T-helper 1 cell treated with Interleukin-12 subunit alpha and Interleukin-12 subunit beta and Interleukin-4 antibody, amounts not matched to agents 30 ng/mL and 1 ng/mL, for 36 hours (primary cell): ENCODE measurements at regions not wholly inside any gene's neighbourhood (a gene's known extent, or its start where the extent isn't known, plus 50 kb on each side); places are given as distances from the start of the nearest gene placed in this dataset.
"Not testable (repeated sequence)": the region's sequence is repeated elsewhere in the genome, so short reads cannot be mapped to it uniquely, and the experiment has no call there.

Experiments used
- intact Hi-C: fragments of 100-400 bp; cut with micrococcal nuclease; formaldehyde crosslinking; loops from one replicate; pipeline ENCODE4 v1.15.1; 2024

DNA sequence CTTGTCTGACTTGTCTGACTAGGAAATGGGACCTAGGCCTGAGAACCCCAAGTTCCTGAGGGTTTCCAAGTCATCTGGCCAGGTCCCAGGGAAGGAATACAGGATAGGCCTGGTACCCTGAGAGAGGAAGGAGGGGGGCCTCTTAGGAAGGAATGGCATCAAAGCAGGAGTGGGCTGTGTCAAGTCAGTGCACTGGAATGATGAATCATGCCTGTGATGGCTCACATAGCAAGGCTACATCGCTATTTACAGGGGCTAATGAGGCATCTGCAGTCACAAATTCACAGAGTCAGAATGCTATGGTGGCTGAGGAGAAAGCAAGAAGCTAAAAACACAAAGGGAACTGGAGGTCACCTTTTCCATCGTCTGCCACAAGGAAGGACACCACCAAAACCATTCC, 247.3 kb downstream of the NXPE2 start:
- intact Hi-C loops = no loop called here

- intact Hi-C loops = no loop called here
Observed at GRCh38 chr11:114928260-114928870, 250.0 kb downstream of the NXPE2 start.

DNA sequence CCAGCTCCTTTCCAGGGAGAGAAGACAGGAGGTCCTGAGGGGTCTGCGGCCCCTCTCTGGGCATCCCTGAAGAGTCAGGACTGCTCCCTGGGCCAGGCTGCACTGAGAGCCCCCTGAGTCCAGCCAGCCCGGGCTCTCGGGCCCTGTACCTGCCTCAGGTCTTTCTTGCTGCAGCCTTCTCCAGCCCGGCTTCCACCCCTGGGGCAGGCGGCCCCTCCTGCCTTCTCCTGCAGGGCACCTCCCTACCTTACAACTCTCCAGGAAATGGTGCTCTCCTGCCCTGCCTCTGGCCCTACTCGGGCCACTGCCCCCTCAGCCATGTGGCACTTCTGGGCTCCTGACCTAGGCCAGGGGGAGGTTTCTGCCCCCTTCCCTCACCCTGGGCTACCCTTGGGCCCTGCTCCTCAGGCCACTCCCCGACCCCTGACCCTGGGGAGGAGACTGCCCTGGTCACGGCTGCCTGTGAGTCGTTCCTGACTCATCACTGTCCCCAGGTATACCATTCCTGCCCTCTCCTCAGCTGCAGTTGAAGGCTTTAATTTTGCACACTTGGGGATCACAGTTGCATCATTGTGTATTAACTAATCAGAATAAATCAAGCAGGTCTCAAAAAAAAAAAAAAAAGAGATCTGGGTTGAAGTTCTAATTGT, 251.1 kb downstream of the NXPE2 start:
- intact Hi-C loops = no loop called here

GRCh38 chr11:114938799-114939198, 260.5 kb downstream of the NXPE2 start:
- intact Hi-C loops = no loop called here

DNA sequence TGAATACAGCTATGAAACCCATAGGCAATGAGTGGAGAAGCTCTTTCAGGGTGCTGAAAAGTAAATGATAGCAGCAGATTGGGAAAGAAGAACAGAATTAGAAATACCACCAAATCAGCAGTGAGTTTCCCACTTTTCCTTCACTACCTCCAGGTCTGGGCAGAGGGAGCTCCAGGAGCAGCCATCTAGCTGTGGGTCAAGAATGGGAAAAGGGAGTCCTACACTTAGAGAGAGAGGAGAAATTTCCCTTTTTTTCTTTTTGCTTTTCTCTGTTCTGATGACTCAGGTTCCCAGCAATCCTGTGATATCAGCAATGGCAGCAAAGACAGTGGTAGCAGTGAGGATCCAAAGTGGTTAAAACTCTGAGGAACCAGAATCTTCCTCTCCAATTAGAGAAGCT, 263.9 kb downstream of the NXPE2 start:
- intact Hi-C loops = no loop called here

DNA sequence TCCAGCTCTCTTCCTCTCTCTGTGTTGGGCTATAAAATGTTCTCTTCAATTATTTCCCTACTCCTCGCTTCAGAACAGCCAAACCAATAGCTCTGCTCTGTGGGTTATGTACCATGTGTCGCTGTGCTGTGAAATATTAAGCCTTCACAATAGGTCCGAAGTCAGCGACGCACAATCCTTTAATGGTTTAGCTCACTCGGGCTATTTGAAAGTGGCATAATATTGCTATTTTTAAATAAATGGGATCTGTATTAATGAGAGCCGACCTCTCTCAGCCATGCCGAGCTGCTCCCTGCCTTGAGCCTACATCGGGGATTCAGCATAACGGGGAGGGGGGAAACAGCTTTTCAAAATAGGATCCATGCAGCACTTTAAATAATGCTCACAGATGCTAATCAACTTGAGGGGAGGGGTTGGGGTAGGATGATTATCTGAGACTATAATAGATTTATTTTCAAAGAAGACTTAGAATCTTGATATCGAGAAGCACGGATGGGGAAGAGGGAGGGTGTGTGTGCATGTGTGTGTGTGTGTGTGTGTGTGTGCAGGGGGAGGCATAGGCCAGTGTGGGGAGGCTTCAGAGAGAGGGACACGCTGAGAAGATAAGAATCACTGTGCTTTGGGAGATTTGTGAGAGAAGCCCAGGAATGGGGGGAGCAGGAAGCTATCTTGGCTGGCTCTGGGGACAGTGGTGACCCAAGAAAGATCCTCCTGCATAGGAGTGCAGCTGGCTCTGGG, 271.5 kb downstream of the NXPE2 start:
- intact Hi-C loops = no loop called here

- intact Hi-C loops = no loop called here
Observed at GRCh38 chr11:114953039-114953438, 274.7 kb downstream of the NXPE2 start.

- intact Hi-C loops = no loop called here
Observed at GRCh38 chr11:114955923-114956322, 277.6 kb downstream of the NXPE2 start.

DNA sequence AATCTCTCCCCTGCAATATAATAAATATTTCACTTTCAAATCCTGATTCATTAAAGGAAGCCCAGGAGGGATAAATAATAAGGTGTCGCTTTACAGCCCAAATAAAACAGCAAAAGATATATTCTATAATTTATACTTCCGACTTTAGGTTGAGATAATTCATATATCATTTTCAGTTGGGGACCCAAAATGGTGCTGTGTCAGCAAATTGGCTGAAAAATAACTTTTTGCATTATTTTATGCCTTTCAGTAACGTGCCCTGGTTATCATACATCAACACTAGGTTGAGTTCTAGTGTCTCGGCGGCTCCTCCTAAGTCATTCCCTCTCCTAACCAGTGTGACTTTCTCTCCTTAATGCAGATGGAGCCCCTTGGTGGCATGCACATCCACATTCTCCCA, 278.2 kb downstream of the NXPE2 start:
- intact Hi-C loops = no loop called here

GRCh38 chr11:114959953-114960505, 281.7 kb downstream of the NXPE2 start:
- intact Hi-C loops = no loop called here

GRCh38 chr11:114960819-114961218, 282.5 kb downstream of the NXPE2 start:
- intact Hi-C loops = not testable (repeated sequence)

- intact Hi-C loops = no loop called here
Observed at GRCh38 chr11:114964676-114965214, 286.4 kb downstream of the NXPE2 start.

DNA sequence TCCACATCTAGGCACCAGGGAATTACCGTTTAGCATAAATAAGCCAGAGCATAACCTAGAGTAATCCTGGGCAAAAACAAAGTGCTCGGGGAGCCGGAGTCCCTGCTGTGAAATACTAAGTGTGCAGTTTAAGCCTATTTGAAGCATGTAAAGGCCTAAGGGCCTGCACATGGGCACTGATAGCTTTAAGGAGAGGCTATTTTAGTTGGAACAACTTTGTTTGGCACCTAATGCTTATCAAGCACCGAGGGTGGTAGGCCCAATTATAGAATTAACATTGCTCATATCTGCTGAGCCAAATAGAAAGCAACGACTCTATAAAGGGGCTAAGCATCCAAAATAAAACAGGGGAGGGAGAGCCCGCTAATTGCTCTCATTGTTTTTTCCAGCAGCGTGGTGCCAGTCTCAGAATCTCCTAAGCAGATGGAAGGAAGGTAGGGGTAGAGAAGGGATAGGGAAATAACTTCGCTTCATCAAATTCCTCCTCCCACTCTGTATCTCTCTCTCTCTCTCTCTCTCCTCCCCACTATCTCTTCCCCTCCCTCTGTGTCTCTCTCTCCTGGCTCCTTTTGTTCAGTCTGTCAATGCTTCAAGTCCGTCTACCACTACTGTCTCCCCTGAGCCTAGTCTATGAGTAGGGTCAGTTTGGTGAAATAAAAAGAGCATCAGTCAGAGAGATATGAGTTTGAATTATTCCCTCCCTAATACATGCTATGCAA, 292.8 kb downstream of the NXPE2 start:
- intact Hi-C loops = no loop called here

DNA sequence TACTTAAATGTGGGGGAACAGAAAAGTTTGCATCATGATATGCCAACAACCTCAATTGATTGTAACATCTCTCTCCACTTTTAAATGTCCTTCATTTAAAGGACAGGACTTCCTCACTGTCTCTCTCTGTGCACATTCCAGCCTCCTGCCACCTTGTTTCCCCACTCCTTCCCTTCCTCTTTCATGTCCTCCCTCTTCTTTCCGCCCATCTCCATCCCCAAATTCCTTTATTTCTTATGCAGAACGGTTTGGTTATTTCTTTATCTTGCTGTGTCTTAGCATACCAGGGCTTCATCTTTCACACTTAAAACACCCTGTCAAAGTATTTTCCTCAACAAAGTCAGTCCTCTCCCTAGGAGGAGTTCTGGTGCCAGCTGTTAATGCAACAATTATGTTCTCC, 293.8 kb downstream of the NXPE2 start:
- intact Hi-C loops = no loop called here

- intact Hi-C loops = no loop called here
Observed at GRCh38 chr11:114977651-114978050, 299.3 kb downstream of the NXPE2 start.

- intact Hi-C loops = no loop called here
Observed at GRCh38 chr11:114982141-114982540, 303.8 kb downstream of the NXPE2 start.

- intact Hi-C loops = no loop called here
Observed at GRCh38 chr11:114984611-114985163, 306.4 kb downstream of the NXPE2 start.

GRCh38 chr11:114986365-114986764, 308.0 kb downstream of the NXPE2 start:
- intact Hi-C loops = no loop called here

DNA sequence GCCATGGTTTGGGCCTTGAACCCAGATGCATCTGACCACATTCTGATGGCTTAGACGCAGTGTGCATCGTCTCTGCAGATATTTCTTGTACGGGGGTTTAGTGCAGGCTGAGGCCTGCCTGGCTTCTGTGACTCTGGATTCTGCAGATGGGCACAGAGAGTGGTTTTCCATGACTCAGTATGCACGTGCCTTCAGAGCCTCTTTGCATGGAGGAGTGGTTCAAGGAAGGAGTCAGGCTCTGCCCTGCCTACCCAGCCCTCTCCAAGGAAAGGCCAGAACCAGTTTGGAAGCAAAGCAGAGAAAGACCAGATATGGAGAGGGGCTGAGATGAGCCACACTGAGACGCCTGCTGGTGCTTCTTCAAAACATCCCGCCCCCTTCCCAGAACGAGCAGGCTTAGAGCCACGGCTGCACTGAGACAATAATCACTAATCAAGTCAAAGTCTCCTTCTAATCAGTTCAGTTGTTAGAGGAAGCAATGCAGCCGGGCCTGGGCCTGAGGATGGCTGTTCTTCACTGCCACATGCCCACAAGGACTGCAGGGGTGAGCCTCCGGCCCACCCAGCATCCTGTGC, 308.9 kb downstream of the NXPE2 start:
- intact Hi-C loops = no loop called here

DNA sequence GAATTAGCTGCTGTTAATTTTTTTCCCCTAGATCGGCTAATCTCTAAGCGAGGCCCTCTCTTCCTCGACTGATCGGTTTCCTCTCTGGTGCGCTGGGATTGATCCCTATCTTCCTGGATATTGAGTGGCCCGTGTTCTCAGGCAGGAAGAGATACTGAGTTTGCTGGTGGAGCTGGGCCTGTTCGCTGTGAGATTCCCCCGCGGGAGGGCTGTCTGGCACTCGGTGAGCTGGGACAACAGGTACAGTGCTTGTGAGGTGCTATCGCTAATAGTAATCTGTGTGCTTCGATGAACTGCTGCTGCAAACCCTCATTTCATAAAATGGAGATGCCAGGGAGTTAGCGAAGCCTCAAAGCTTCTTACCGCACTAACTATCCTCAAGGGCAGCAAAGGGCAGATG, 310.3 kb downstream of the NXPE2 start:
- intact Hi-C loops = no loop called here

DNA sequence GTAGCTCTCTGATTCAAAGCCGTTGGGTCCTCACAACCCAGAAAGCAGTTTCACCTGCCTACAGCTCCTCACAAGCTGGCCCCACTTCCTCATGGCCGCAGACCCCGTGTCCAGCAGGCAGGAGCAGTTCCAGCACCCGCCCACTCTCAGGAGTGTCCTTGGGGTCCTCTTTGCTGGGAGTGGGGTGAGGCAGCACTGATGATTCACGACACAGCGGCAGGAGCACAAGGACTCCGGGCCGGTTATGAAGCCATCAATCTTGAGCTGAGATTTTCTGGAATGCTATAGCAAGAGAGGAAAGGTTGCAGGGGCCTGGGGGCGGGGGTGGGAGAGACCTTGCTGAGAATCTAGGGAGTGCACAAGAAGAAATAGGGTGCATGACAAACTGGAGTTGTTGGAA, 311.2 kb downstream of the NXPE2 start:
- intact Hi-C loops = no loop called here
